Lower leg skin (tissue), 3 donors: ENCODE measurements at regions not wholly inside any gene's neighbourhood (a gene's known extent, or its start where the extent isn't known, plus 50 kb on each side); places are given as distances from the start of the nearest gene placed in this dataset.
"Not testable (repeated sequence)": the region's sequence is repeated elsewhere in the genome, so short reads cannot be mapped to it uniquely, and the experiment has no call there.

Experiments used
- CTCF ChIP-seq, 3 donors: fragments of 450-650 bp; IDR thresholded peaks; one replicate each; pipeline ENCODE4 v1.5.1; 2016; ENCODE audit warnings: antibody characterized with exemption in 3 of 3, mild to moderate bottlenecking in 3 of 3, moderate library complexity in 2 of 3
- POLR2A ChIP-seq, 2 donors: fragments of 450-650 bp; IDR thresholded peaks; one replicate each; pipeline ENCODE4 v1.6.1; 2016 to 2017; ENCODE audit warnings: antibody characterized with exemption in 2 of 2, mild to moderate bottlenecking in 1 of 2, moderate library complexity in 1 of 2

GRCh38 chr17:64726025-64726424, 63.9 kb upstream of the SMURF2 start:
- TF ChIP-seq POLR2A, CTCF (IDR thresholded peaks at IDR 0.05): not testable (repeated sequence)
